Lung (tissue), 11 donors: ENCODE measurements at regions not wholly inside any gene's neighbourhood (a gene's known extent, or its start where the extent isn't known, plus 50 kb on each side); places are given as distances from the start of the nearest gene placed in this dataset.
A peak's percentile ranks its signal among the peaks of the same experiment; 100 is the strongest.

Experiments
- ATAC-seq: fragments of 200-7000 bp; cut with Tn5 transposase; one replicate; pipeline ENCODE4 v1.9.1; 2020; ENCODE audit warnings: moderate number of reproducible peaks; ENCODE audit not compliant: insufficient read depth, low FRiP score
- DNase-seq, 3 donors: peaks; one replicate each; pipeline ENCODE4 v3.0.0-alpha.2; 2013 to 2017
- H3K27ac ChIP-seq, 2 donors: one replicate each; pipeline ENCODE4 v1.5.1; 2013; ENCODE audit warnings: mild to moderate bottlenecking in 2 of 2, moderate library complexity in 2 of 2, control low read depth in 1 of 2, inconsistent platforms in 1 of 2, low read depth in 1 of 2, low read length in 1 of 2
- H3K27me3 ChIP-seq, 3 donors: one replicate each; pipeline ENCODE4 v1.5.1; 2013; ENCODE audit warnings: low read length in 2 of 3; ENCODE audit not compliant: control insufficient read depth in 3 of 3, insufficient read depth in 3 of 3
- H3K36me3 ChIP-seq, 4 donors: one replicate each; pipeline ENCODE4 v1.5.1; 2013; ENCODE audit warnings: low read length in 4 of 4, mild to moderate bottlenecking in 1 of 4, moderate library complexity in 1 of 4; ENCODE audit not compliant: control insufficient read depth in 4 of 4, insufficient read depth in 4 of 4
- H3K4me1 ChIP-seq, 5 donors: one replicate each; pipeline ENCODE4 v1.5.1; 2013; ENCODE audit warnings: low read length in 5 of 5, mild to moderate bottlenecking in 2 of 5, moderate library complexity in 1 of 5; ENCODE audit not compliant: control insufficient read depth in 5 of 5, insufficient read depth in 5 of 5
- H3K4me3 ChIP-seq: one replicate; pipeline ENCODE4 v1.5.1; 2013; ENCODE audit warnings: mild to moderate bottlenecking, control low read depth, moderate library complexity
- H3K9ac ChIP-seq, 2 donors: one replicate each; pipeline ENCODE4 v1.5.1; 2013; ENCODE audit warnings: low read length in 2 of 2, control low read depth in 1 of 2; ENCODE audit not compliant: insufficient read depth in 1 of 2
- H3K9me3 ChIP-seq, 4 donors: one replicate each; pipeline ENCODE4 v1.5.1; 2013; ENCODE audit warnings: low read length in 3 of 4, mild to moderate bottlenecking in 1 of 4, moderate library complexity in 1 of 4; ENCODE audit not compliant: control insufficient read depth in 4 of 4, insufficient read depth in 3 of 4
- CTCF ChIP-seq: IDR thresholded peaks from 2 replicates; pipeline ENCODE4 v1.5.1; 2012; ENCODE audit warnings: mild to moderate bottlenecking; ENCODE audit errors: control extremely low read depth, extremely low read depth
- WGBS, 2 donors: extraction: QIAGEN DNeasy Blood & Tissue Kit; methylation state at CpG; one replicate each; pipeline ENCODE4 v1.1.7; 2013; 5-methylcytosine and 5-hydroxymethylcytosine counted together
- donor health status: control.
- donor health status: control.
- donor health status: Bipolar disorder and iron deficiency.
- donor health status: healthy.
- donor health status: DM: yes; HTN: yes; CAD: no.

- Histone ChIP-seq H3K4me3 (no peak overlapping the region), H3K9me3 (peaks cover 0 to 7% (median 0%) of the 10 kb centered on the region in 4 donors), H3K9ac (no peak overlapping the region), H3K27me3 (no peaks in the 10 kb centered on the region), H3K4me1 (no peaks in the 10 kb centered on the region), H3K27ac (no peak overlapping the region), H3K36me3 (no peaks in the 10 kb centered on the region)
- DNase-seq (no peak), ATAC-seq (no peak)
- 86 to 89% methylated on average over 38 of the region's 38 CpGs for WGBS, 2 donors
- no peak for TF ChIP-seq CTCF
Observed at GRCh38 chr22:48713272-48714205, 1114.1 kb downstream of the BRD1 start.

GRCh38 chr22:48712558-48713271 is 1115.0 kb downstream of the BRD1 start:
- Histone ChIP-seq H3K9ac (no peak overlapping the region), H3K27me3 (no peaks in the 10 kb centered on the region), H3K36me3 (no peaks in the 10 kb centered on the region), H3K4me3 (no peak overlapping the region), H3K27ac (no peak overlapping the region), H3K4me1 (no peaks in the 10 kb centered on the region), H3K9me3 (peaks cover 0 to 7% (median 0%) of the 10 kb centered on the region in 4 donors)
- no peak for TF ChIP-seq CTCF
- whole genome bisulfite sequencing, 2 donors = 80 to 82% methylated on average over 14 to 16 of the region's 16 CpGs
- no peak for ATAC-seq
- peak in 1 of 3 donors; percentile 21 for DNase-seq

GRCh38 chr22:48711669-48712068 is 1116.0 kb downstream of the BRD1 start:
- H3K27ac ChIP-seq = no peak overlapping the region
- H3K4me3 ChIP-seq = no peak overlapping the region
- no peaks in the 10 kb centered on the region for H3K4me1 ChIP-seq
- peaks cover 0 to 7% (median 0%) of the 10 kb centered on the region in 4 donors for H3K9me3 ChIP-seq
- ATAC-seq = no peak
- TF ChIP-seq CTCF = no peak
- no peak overlapping the region for H3K9ac ChIP-seq
- H3K36me3 ChIP-seq = no peaks in the 10 kb centered on the region
- DNase-seq = no peak
- WGBS, 2 donors = 92 to 93% methylated on average over 22 of the region's 22 CpGs
- no peaks in the 10 kb centered on the region for H3K27me3 ChIP-seq
